Body of pancreas (tissue), 4 donors: ENCODE measurements at regions not wholly inside any gene's neighbourhood (a gene's known extent, or its start where the extent isn't known, plus 50 kb on each side); places are given as distances from the start of the nearest gene placed in this dataset.

Experiments
- ATAC-seq: fragments of 150-250 bp; one replicate; pipeline ENCODE4 v1.9.1; 2016
- DNase-seq, 4 donors: peaks; one replicate each; pipeline ENCODE4 v3.0.0-alpha.2; 2019
- H3K27ac ChIP-seq, 4 donors: fragments of 200-600 bp; sonication (generic); 1 replicate in 3 of 4; 2 replicates in 1 of 4; pipeline versions ENCODE4 v1.5.1 to v1.6.1; 2016 to 2019; ENCODE audit warnings: mild to moderate bottlenecking in 1 of 4, mixed read lengths in 1 of 4, moderate library complexity in 1 of 4
- H3K27me3 ChIP-seq, 2 donors: fragments of 200-600 bp; sonication (generic); one replicate each; pipeline ENCODE4 v1.6.0; 2016; ENCODE audit warnings: mild to moderate bottlenecking in 1 of 2
- H3K36me3 ChIP-seq, 2 donors: fragments of 200-600 bp; sonication (generic); replicated peaks in 1 of 2; 2 replicates each; pipeline ENCODE4 v1.5.1; 2016; ENCODE audit warnings: low read depth in 2 of 2; ENCODE audit not compliant: insufficient read depth in 1 of 2
- H3K4me1 ChIP-seq: fragments of 200-600 bp; sonication (generic); one replicate; pipeline ENCODE4 v1.6.0; 2016
- H3K4me3 ChIP-seq, 2 donors: fragments of 200-600 bp; sonication (generic); 1 replicate in 1 of 2; 2 replicates in 1 of 2; pipeline ENCODE4 v1.5.1; 2016 to 2019
- H3K9me3 ChIP-seq, 3 donors: fragments of 200-600 bp; sonication (generic); 1 replicate in 2 of 3; 2 replicates in 1 of 3; pipeline ENCODE4 v1.5.1; 2016
- POLR2A ChIP-seq, 3 donors: fragments of 450-650 bp; IDR thresholded peaks; one replicate each; pipeline ENCODE4 v1.6.1; 2016; ENCODE audit warnings: antibody characterized with exemption in 3 of 3, mild to moderate bottlenecking in 2 of 3
- WGBS, 2 donors: methylation state at CpG; one replicate each; pipeline ENCODE4 v1.1.5; 2017; 5-methylcytosine and 5-hydroxymethylcytosine counted together
- intact Hi-C: fragments of 100-400 bp; cut with DNase I; formaldehyde crosslinking; loops from one replicate; pipeline ENCODE4 v1.15.1; 2023
- TF ChIP-seq, protein P1 (sequence below), 7 experiments: fragments of 450-650 bp in 4 of 7; fragments of 200-600 bp in 3 of 7; sonication (generic) in 3 of 7; IDR thresholded peaks; one replicate each; pipeline ENCODE4 v1.5.1; 2016 to 2019; ENCODE audit warnings: antibody characterized with exemption in 7 of 7

GRCh38 chr2:216298719-216299495 is 73.4 kb downstream of the MARCHF4 start:
- WGBS, 2 donors, result 74 to 84% methylated on average over 4 to 5 of the region's 5 CpGs
- Histone ChIP-seq H3K27ac (no peak overlapping the region), H3K9me3 (no peaks in the 10 kb centered on the region), H3K4me3 (no peak overlapping the region), H3K36me3 (no peaks in the 10 kb centered on the region), H3K27me3 (no peaks in the 10 kb centered on the region), H3K4me1 (no peaks in the 10 kb centered on the region)
- DNase-seq (no peak), ATAC-seq (no peak)
- intact Hi-C loops, result no loop called here
- TF ChIP-seq, protein P1, sequence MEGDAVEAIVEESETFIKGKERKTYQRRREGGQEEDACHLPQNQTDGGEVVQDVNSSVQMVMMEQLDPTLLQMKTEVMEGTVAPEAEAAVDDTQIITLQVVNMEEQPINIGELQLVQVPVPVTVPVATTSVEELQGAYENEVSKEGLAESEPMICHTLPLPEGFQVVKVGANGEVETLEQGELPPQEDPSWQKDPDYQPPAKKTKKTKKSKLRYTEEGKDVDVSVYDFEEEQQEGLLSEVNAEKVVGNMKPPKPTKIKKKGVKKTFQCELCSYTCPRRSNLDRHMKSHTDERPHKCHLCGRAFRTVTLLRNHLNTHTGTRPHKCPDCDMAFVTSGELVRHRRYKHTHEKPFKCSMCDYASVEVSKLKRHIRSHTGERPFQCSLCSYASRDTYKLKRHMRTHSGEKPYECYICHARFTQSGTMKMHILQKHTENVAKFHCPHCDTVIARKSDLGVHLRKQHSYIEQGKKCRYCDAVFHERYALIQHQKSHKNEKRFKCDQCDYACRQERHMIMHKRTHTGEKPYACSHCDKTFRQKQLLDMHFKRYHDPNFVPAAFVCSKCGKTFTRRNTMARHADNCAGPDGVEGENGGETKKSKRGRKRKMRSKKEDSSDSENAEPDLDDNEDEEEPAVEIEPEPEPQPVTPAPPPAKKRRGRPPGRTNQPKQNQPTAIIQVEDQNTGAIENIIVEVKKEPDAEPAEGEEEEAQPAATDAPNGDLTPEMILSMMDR (IDR thresholded peaks at IDR 0.05), result no peak
- TF ChIP-seq POLR2A (IDR thresholded peaks at IDR 0.05), result no peak

DNA sequence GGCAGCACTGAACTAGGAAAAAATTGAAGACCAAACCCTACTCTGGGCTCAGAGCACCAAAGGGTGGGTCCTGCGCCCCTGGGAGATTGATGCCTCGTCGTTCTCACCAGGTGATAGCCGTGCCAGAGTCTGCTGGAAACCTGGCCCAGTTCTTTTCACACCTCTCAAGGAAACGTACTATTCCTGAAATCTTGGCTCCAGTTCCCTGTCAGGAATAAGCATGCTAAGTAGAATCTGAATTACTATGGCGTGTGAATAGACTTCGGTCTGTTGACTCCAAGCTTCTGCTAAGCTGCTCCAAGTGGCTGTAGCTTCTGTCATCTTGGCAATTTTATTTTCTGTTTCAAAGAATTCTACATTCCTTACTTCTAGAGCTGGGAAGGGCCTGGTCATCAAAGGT is 75.4 kb downstream of the MARCHF4 start:
- intact Hi-C loops, result no loop called here
- no peak overlapping the region for H3K4me3 ChIP-seq
- WGBS, 2 donors, result 76 to 79% methylated on average over 7 of the region's 7 CpGs
- peaks cover 5% of the 10 kb centered on the region for H3K4me1 ChIP-seq
- TF ChIP-seq, protein P1 (IDR thresholded peaks at IDR 0.05), result no peak
- TF ChIP-seq POLR2A (IDR thresholded peaks at IDR 0.05), result no peak
- no peaks in the 10 kb centered on the region for H3K9me3 ChIP-seq
- H3K27me3 ChIP-seq, result no peaks in the 10 kb centered on the region
- no peaks in the 10 kb centered on the region for H3K36me3 ChIP-seq
- no peak overlapping the region for H3K27ac ChIP-seq
- DNase-seq, result no peak
- ATAC-seq, result no peak

- no peaks in the 10 kb centered on the region for H3K27me3 ChIP-seq
- H3K4me1 ChIP-seq, result peaks cover 5% of the 10 kb centered on the region
- no peak overlapping the region for H3K4me3 ChIP-seq
- intact Hi-C loops, result no loop called here
- no peaks in the 10 kb centered on the region for H3K36me3 ChIP-seq
- no peak overlapping the region for H3K27ac ChIP-seq
- WGBS, 2 donors, result 93 to 96% methylated on average over 2 of the region's 2 CpGs
- TF ChIP-seq, protein P1 (IDR thresholded peaks at IDR 0.05), result no peak
- TF ChIP-seq POLR2A (IDR thresholded peaks at IDR 0.05), result no peak
- no peaks in the 10 kb centered on the region for H3K9me3 ChIP-seq
- no peak for DNase-seq
- no peak for ATAC-seq
Observed at GRCh38 chr2:216294305-216294704, 78.0 kb downstream of the MARCHF4 start.

DNA sequence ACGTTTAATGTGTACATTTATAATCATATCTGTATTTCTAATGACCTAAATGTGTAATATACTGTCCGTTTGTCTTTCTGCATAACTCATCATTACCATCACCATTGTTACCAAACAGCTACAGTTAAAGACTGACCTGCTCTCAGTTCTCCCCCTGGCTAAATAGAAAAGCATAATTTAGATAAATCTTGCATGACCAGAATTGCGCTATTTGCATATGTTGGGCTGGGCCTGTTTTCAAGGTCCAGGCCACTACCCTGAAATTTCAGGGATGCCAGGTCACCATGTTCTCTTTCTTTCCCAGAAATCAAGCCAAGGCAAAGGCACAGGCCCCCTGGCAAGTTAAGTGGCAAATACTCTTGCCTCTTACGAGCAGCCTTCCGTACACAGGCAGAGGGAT is 78.4 kb downstream of the MARCHF4 start:
- Histone ChIP-seq H3K27me3 (no peaks in the 10 kb centered on the region), H3K4me3 (no peak overlapping the region), H3K4me1 (peaks cover 5% of the 10 kb centered on the region), H3K36me3 (no peaks in the 10 kb centered on the region), H3K9me3 (no peaks in the 10 kb centered on the region), H3K27ac (no peak overlapping the region)
- intact Hi-C loops, result no loop called here
- 82 to 100% methylated on average over 3 to 5 of the region's 5 CpGs for whole genome bisulfite sequencing, 2 donors
- ATAC-seq, result no peak
- no peak for DNase-seq
- TF ChIP-seq, protein P1 (IDR thresholded peaks at IDR 0.05), result no peak
- TF ChIP-seq POLR2A (IDR thresholded peaks at IDR 0.05), result no peak

DNA sequence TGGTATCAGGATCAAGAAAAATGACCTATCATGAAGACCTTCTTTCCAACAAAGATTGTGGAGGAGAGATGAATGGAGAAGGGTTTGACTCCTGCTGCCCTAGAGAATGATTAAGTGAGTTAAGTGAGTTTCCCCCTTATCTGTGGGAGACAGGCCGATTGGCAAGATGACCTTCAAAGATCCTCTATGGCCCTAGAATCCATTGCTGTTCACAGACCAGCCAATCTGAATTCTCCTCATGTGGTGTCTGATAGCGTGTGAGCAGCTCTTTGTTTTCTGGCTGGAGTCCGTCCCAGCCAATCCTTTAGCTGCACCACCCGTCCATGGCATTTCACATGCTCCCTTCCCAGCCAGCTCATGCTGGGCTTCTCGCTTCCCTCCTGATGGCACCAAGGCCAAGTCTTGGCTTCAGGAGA is 79.4 kb downstream of the MARCHF4 start:
- no peaks in the 10 kb centered on the region for H3K27me3 ChIP-seq
- TF ChIP-seq POLR2A (IDR thresholded peaks at IDR 0.05), result no peak
- TF ChIP-seq, protein P1 (IDR thresholded peaks at IDR 0.05), result no peak
- no peaks in the 10 kb centered on the region for H3K36me3 ChIP-seq
- DNase-seq (peak in 3 of 4 donors; percentile 18 to 46 (median 38)), ATAC-seq (no peak)
- WGBS, 2 donors, result 23 to 26% methylated on average over 5 of the region's 5 CpGs
- intact Hi-C loops, result no loop called here
- H3K27ac ChIP-seq, result no peak overlapping the region
- no peaks in the 10 kb centered on the region for H3K9me3 ChIP-seq
- peaks cover 5% of the 10 kb centered on the region for H3K4me1 ChIP-seq
- no peak overlapping the region for H3K4me3 ChIP-seq
